A673 (cell line): ENCODE measurements at regions not wholly inside any gene's neighbourhood (a gene's known extent, or its start where the extent isn't known, plus 50 kb on each side); places are given as distances from the start of the nearest gene placed in this dataset.
"Not testable (repeated sequence)": the region's sequence is repeated elsewhere in the genome, so short reads cannot be mapped to it uniquely, and the experiment has no call there.

ENCODE experiments used
- CTCF ChIP-seq: fragments of 300-800, 200-600 bp; sonication (generic); conservative IDR thresholded peaks from 2 replicates; pipeline ENCODE4 v1.5.1; 2017; ENCODE audit warnings: low read depth, mild to moderate bottlenecking, antibody characterized with exemption, low read length, moderate library complexity, mixed read lengths
- EZH2 ChIP-seq: fragments of 200-600 bp; sonication (generic); IDR thresholded peaks from 2 replicates; pipeline ENCODE4 v1.6.1; 2017; ENCODE audit warnings: borderline replicate concordance, low read depth, mild to moderate bottlenecking, mixed read lengths, antibody characterized with exemption, low read length; ENCODE audit not compliant: poor library complexity, severe bottlenecking

GRCh38 chr15:22631789-22632188 lies 154.7 kb upstream of the NIPA1 start:
- not testable (repeated sequence) for TF ChIP-seq CTCF, EZH2
